ENCODE measurements at regions not wholly inside any gene's neighbourhood (a gene's known extent, or its start where the extent isn't known, plus 50 kb on each side); places are given as distances from the start of the nearest gene placed in this dataset.
A peak's percentile ranks its signal among the peaks of the same experiment; 100 is the strongest.

DNA sequence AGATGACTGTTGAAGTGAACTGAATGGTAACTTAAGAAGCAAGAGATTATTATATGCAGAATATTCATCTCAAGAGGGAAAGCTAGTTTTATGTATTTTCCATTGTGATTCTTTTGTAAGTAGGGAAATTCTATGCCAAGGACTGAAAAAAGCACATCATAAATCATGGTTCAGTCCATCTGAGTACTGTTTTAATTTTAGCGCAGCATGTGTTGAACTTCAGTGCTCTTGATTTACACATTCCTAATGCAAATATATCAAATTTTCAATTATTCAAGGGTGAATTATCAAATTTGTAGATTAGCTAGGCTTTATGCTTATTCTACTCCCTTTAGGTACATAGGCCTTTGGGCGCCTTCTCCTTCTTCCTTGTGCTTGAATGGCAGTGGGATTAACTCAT is 50.3 kb upstream of the TCF12 start:
- DNase-seq (ENCODE audit: extremely low read depth, low read depth, low spot score), result no peak

DNA sequence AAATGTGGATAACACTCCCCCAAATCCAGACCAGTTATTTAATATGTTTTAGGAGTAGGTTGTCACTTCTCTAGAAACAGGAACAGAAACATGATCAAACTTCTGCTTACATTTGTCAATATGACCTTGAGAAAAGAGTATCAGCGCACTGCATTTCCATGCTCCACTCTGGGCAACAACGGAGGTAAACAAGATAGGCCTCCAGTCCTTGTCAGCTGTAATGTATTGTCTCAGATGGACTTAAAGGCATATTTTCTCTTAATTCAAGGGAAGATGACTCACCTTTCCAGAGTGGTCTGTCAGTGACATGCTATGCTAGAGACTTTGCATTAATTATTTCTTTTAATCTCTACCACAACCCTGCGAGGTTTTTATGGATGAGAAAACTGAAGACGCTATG is 51.6 kb upstream of the TCF12 start:
- no peak for DNase-seq (ENCODE audit: extremely low read depth, low read depth, low spot score)

DNA sequence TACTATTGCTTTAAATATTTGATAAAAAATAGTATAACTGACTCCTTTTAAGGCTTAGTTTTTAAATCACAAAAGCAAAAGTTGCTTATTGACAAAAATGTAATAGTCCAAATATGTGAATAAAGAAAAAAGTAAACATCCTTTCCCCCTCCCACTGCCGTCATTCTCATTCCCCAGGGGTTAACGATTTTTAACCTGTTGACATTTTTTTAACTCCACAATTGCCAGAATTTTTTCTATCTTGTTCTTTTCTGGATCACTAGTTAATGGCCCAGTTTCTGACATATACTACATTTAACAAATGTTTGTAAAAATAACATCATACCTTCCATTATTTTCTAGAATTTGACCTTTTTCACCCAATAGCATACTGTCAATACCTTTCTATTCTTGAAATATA is 60.6 kb upstream of the TCF12 start:
- DNase-seq (ENCODE audit: extremely low read depth, low read depth, low spot score), result no peak

DNA sequence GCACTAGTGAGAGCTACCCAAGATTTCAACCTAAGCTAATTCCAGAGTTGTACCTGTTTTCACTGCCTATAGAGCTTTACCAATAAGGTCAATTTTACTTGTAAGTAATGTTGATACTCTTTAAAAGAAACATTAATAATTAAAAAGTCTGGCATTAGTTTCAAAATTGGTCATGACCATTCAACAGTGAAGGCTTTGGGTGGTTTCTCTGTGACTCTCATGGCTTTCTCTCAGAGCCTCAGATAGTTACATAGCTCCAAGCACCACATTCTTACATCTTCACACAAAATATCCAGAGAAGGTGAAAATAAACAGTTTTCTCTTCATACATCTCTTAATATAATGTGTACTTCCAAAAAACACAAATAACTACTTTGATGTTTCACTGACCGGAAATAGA is 61.5 kb upstream of the TCF12 start:
- DNase-seq (ENCODE audit: extremely low read depth, low read depth, low spot score), result no peak

DNA sequence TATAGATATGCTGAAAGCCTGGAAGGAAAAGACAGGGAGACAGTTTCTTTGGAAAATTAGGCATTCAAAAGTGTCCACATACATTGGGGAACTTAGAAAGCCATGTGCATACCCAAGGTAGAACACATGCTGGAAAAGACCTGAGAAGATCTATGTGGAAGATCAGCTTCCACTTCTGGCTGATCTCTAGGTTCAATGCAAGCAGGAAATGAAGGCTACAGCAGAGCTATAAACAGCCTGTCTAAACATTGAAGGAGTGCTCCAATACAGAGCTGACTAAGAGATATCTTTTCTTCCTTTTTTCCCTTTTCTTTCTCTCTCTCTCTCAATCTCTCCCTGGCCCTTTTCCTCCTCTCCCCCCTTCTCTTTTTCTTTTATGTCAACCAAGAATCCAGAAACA is 73.6 kb upstream of the TCF12 start:
- DNase-seq (ENCODE audit: extremely low read depth, low read depth, low spot score), result no peak

DNA sequence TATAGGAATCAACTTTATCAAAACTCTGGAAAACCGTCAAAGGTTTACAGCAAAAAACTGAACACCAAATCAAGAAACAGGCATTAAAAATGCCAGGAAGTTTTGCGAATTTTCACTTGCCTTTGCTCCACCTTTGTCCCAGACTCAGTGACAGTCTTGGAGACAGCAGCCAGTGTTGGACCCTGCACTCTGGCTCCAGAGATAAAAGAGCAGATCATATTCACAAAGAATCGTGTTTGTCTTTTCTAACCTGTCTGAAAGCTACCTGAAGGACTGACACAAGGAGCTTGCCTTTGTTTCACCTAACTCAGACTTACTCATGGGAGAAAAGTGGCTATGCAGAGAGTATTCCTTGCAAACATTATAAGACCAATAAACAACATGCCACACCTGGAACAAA is 74.0 kb upstream of the TCF12 start:
- DNase-seq (ENCODE audit: extremely low read depth, low read depth, low spot score), result no peak

DNA sequence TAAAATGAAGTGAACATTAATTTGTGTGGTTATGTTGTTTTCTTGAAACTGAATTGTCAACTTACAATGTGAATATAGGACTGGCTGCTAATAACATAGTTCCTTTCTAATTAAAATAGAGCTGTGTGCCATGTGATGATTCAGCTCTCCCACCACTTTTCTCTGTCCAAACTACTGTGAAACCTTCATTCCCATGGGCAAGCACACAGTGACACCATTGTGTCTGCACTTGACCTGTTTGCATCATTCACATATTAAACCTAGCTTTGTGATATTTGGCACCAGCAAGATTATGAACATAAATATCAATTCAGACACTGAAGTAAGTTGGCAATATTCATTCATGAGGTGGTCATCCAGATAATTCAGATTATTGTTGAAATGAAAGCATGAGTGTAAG is 78.8 kb upstream of the TCF12 start:
- no peak for DNase-seq (ENCODE audit: extremely low read depth, low read depth, low spot score)

DNA sequence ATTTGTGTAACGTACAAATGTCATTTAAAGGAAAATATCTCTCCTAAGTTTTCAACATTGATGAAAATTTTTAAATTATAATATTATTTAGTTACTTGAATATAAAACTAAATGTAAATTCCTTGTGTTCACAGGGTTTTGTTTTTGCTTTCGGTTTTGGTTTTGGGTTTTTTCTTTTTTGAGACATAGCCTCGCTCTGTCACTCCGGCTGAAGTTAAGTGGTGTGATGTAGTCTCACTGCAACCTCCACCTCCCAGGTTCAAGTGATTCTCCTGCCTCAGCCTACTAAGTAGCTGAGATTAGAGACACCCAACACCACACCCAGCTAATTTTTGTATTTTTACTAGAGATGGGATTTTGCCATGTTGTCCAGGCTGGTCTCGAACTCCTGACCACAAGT is 79.3 kb upstream of the TCF12 start:
- no peak for DNase-seq (ENCODE audit: extremely low read depth, low read depth, low spot score)

DNA sequence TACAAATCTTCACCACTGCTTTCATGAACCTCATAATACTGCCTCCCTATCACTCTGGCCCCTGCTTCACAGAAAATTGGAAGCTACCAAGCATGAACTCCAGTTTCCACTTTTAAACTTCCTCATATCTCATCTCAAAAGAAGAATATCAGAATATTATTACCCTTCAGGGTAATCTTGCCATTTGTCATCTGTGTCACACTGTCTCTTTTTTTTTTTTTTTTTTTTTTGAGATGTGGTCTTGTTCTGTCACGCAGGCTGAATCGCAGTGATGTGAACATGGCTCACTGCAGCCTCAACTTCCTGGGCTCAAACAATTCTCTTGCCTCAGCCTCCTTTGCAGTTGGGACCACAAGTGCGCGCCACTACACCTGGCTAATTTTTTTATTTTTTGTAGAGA is 80.4 kb upstream of the TCF12 start:
- no peak for DNase-seq (ENCODE audit: extremely low read depth, low read depth, low spot score)

DNA sequence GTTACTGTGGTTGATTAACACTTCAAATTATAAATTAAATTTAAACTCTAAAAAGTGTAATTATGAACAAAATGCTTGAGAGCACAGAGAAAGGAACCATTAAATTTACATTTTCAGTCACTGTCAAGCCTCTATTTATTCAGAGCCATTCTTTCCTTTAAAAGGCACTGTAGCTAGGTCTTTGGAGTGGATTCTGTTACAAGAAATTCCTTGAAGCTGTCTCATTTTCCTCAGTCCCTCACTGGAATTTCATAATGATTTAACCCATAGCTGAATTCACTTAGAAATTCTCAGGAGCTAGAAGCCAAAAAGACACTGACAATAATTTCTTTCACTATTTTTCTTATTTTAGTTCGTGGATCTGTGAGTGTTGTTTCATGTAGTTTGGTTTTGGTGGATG is 81.2 kb upstream of the TCF12 start:
- DNase-seq (ENCODE audit: extremely low read depth, low read depth, low spot score), result no peak

DNA sequence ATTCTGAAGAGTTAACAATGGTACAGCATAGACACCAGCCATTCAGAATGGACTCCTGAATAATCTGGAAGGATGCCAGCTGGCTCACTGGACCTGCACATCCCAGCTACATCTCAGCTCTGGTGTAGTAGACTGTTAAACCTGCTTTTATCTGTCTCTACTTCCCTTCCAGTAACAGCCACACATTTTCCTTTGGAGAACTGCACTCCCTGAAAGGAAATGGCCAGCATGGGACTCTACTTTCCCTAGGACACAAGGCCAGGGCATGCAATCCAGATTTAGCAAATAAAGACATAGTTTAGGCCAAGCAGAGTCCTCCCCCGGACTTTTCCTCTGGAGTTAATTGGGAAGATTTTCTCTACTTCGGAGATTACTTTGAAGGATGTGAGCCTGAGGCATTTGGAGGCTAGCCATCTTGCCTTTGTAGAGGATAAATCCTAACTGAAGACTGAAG is 82.7 kb upstream of the TCF12 start:
- DNase-seq (ENCODE audit: extremely low read depth, low read depth, low spot score), result no peak

DNA sequence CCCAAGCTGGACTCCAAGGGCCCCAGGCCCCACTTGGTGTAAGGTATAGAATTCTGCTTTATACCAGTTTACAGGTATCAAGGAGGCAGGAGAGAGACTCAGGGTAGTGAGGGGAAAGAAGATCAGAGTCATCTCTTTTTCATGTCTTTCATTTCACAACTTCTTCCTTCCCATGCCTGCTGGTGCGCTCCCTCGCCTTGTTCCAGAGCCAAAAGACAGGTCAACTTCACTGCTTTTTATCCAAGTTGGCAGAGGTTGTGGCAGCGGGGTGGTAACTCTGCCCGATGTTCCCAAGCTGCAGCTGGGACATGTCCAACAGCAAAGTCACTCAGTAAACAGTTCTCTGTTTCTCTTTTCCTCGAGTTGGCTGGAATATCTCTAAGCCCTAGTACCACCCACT is 86.3 kb upstream of the TCF12 start:
- no peak for DNase-seq (ENCODE audit: extremely low read depth, low read depth, low spot score)

DNA sequence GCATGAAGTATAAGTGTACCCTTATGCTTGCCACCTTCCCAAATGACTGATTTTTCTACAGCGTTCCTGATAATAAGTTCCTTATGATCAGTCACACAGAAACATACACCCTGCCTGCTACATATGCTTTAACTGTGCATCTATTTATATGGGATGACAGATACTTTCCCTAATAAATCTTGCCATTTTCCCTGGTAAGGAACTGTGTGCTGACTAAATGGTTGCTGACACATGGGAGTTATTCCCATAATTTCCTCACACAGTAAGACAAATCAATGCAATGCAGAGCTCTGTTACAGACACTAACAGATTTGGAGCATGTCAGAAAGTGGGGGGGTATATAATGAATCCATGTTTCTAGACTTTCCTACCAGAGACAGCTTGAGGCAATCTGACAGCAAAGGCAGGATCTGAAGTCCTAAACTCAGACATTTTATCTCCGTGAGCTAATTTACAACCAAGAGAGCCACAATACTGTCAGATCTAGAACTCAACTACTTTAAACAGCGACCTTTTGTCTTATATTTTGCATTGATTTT is 86.9 kb upstream of the TCF12 start:
- DNase-seq (ENCODE audit: extremely low read depth, low read depth, low spot score), result no peak

DNA sequence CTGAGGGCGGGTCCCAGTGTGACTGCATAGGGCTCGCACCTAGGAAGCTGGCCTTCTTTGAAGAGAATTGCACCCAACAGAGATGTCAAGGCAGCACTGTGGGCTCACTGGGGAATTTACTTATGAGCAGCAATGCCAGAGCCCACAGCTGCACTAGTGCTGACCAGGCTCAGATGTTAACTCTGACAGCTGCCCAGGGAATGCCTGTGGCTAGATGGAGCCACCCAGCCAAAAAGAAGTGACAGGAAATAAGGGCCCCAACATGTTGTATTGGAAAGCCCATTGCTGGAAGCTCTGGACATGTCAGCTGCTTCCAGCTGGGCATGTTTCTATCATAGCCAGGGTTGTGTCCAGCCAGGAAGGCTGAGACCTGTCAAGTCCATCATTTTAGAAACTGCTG is 90.9 kb upstream of the ZNF280D start:
- no peak for DNase-seq (ENCODE audit: extremely low read depth, low read depth, low spot score)

DNA sequence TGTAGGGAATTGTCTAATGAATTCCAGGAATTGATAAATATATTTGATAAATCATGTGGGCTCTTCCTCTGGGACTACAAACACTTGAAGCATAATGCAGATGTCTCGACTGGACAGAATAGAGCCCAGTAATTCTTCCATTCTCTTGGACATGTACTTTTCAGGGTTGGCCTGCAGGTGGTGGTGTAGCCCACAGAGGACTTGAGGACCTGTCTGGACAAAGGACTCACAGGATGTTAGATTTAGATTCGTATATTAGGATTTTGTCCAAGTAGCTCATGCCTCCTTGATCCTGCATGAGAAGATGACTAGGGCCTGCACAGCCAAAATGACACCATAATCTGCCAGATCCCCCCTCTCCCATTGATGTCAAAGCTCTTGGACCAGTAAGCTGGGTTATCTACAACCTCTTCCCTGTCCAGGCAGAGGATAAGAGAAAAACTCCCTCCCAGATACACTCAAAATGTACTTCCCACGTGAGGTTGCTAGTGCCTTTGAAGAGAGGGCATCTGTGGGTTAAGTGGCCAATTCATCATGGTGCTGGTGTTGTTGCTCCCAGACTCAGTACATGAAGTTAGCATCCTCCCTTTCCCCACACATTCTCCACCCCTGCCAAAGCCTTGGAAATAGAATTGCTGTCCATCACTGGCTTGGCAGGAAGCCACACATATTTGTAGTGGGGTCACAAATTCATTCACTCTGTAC is 88.6 kb upstream of the ZNF280D start:
- peak; percentile 57 for DNase-seq (ENCODE audit: extremely low read depth, low read depth, low spot score)

DNA sequence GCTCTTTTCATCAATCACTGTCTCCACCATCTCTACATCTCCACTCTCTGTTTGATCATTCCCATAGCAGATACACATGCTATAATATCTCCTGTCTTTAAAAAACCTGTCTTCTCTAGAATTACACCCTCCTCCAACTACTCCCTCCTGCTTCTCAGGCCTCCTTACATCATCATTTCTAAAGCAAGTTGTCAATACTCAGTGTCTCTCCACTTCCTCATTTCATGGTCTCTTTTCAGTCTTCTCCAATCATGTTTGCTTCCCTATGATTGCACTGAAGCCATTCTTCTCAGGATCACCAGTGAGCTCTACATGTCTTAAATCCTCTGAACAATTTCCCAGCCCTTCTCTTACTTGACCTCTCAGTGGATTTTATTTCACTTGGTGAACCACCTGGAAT is 87.0 kb upstream of the ZNF280D start:
- DNase-seq (ENCODE audit: extremely low read depth, low read depth, low spot score), result no peak

DNA sequence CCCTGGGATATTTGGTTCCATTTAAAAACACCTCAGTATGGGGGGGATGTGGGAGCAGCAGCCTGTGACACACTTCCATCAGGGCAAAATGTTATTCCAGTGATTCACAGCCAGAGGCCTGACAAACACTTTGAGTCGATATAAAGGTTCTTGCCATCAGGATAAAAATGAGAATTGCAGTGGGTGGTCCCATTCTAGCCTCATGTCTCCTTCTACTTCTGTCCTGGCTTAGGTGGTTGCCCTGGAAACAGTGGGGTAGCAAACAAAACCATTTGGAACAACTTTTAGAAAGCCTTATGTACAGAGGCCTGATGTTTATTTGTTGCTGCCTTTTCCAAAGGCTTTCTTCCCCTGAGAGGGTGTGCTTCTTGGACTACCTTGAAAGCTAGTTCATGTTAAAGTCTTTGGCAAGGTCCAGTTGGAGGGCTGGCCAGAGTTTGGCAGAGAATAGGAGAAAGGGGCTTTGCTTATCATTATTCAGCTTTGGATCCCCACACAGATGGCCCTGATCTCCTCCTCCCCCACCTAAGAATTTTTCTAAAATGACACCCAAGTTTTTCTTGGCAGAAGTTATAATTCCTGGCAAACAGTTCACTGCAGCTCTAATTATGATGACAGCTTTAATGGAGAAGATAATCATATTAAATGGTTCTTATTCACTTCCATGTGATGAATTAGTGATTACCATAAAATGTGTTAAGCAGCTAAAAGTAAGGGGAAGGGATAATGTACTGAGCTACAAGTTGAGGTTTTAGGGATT is 84.2 kb upstream of the ZNF280D start:
- no peak for DNase-seq (ENCODE audit: extremely low read depth, low read depth, low spot score)

DNA sequence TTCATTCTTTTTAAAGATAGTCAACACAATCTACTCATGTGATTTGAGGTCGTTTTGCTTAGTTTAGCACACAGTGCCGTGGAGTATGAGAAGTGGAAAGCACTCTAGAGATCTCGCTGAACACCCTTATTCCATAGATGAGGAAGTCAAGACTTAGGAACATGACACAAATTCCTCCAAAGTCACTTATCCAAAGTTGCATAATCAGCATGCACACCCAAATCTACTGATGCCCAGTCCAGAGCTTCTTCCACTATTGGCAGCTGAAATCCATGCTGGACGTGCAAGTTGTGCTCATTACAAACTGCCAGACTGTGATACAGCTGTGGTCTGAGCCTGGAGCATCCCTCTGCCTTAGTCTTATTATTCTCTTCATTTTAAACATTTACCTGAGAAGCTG is 83.5 kb upstream of the ZNF280D start:
- no peak for DNase-seq (ENCODE audit: extremely low read depth, low read depth, low spot score)

DNA sequence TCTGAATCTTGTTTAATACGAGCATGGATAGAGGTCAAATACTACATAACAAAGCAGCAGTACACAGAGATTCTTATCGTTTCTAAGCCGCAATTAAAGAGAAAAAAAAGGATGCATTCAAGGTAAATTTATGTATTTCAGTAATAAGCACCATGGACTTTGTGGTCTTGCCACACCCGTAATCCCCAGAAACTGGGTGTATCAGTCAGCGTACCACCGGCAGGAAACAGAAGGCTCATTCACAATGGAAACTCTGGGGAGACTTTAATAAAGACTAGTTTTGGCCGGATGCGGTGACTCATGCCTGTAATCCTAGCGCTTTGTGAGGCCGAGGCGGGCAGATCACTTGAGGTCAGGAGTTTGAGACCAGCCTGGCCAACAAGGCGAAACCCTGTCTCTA is 81.9 kb upstream of the ZNF280D start:
- DNase-seq (ENCODE audit: extremely low read depth, low read depth, low spot score), result peak; percentile 77

DNA sequence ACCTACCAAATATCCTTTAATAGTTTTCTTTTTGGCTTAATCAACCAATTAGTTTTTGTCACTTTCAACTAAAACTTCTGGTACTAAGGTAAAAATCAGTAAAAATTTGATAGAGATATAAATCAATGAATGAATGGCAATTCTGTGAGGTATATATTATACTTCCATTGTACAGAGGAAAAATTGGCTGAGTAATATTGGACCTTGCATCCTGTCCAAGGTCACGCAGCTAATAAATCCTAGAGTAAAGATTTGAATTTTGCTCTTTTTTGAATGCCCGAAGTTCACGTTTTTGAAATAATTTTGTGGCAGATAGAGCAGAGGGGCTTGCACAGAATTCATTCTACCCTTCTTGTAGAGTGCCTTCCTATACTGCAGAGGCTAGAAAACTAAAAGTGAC is 81.1 kb upstream of the ZNF280D start:
- no peak for DNase-seq (ENCODE audit: extremely low read depth, low read depth, low spot score)

DNA sequence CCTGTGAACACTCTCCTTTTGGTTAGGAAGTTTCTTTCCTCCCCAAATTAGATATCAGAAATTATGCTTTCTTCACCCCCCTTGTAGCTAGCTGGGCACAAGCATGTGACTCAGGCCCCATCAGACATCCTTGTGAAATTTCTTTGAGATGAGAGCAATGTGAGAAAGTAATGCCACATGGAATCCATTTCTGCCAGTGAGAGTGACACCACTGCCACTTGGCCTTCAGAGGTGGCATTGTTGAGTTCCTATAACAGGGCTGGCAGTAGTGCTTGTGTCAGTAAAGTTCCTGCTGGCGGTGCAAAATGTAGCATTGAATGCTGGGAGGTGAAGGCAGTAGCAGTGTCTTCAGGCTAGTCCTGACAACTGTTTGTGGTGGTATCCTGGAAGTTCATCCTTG is 80.7 kb upstream of the ZNF280D start:
- DNase-seq (ENCODE audit: extremely low read depth, low read depth, low spot score), result no peak

DNA sequence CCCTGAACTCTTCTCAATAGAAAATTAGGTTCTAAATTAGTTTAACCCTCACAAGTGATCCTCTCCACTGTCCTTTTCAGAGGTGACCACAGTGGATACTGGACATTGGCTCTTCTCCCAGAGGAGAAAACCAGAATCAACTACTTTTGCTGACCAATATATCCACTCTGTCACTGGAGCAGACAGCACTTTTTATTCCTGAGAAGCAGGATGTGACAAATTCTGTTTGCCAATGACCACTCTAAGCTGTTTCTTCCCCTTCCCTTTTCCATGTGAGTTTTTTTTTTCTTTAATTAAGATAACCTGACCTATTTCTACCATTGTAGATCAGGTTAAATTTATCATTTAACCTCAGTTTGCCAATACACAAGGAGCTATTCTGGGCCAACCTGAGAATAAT is 79.7 kb upstream of the ZNF280D start:
- no peak for DNase-seq (ENCODE audit: extremely low read depth, low read depth, low spot score)
